ENCODE measurements at regions not wholly inside any gene's neighbourhood (a gene's known extent, or its start where the extent isn't known, plus 50 kb on each side); places are given as distances from the start of the nearest gene placed in this dataset.
"Not testable (repeated sequence)": the region's sequence is repeated elsewhere in the genome, so short reads cannot be mapped to it uniquely, and the experiment has no call there.

DNA sequence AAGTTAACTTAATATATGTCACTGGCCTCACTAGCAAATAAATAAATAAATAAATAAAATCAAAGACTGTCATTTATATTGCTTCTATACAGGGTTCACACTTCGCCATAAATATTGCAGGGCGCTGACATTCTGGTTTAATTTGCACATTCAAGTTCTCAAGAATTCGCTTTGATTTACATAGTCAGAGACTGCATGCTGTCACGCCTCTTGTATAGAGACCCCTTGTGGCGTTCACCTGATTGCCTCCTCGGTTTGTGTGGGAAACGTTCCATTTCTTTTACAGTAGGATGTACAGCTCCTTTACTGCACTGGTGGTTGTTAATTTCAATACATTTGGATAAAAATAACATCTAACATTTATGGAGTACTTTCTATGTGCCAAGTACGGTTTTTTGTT is 71.3 kb upstream of the ADGRG2 start:
- Histone ChIP-seq H3K27me3 (ENCODE audit: control insufficient read depth, insufficient read depth, low read length) (peaks cover 8% of the 10 kb centered on the region), H3K4me1 (ENCODE audit: control insufficient read depth, insufficient read depth, low read length) (no peaks in the 10 kb centered on the region), H3K9ac (ENCODE audit: low read depth, low read length) (no peak overlapping the region), H3K36me3 (ENCODE audit: insufficient read depth, low read length) (no peaks in the 10 kb centered on the region), H3K4me3 (ENCODE audit: low read length) (no peak overlapping the region), H3K9me3 (replicated peaks; ENCODE audit: low read length) (no peaks in the 10 kb centered on the region), H3K4me2 (ENCODE audit: low read length) (no peak overlapping the region)

DNA sequence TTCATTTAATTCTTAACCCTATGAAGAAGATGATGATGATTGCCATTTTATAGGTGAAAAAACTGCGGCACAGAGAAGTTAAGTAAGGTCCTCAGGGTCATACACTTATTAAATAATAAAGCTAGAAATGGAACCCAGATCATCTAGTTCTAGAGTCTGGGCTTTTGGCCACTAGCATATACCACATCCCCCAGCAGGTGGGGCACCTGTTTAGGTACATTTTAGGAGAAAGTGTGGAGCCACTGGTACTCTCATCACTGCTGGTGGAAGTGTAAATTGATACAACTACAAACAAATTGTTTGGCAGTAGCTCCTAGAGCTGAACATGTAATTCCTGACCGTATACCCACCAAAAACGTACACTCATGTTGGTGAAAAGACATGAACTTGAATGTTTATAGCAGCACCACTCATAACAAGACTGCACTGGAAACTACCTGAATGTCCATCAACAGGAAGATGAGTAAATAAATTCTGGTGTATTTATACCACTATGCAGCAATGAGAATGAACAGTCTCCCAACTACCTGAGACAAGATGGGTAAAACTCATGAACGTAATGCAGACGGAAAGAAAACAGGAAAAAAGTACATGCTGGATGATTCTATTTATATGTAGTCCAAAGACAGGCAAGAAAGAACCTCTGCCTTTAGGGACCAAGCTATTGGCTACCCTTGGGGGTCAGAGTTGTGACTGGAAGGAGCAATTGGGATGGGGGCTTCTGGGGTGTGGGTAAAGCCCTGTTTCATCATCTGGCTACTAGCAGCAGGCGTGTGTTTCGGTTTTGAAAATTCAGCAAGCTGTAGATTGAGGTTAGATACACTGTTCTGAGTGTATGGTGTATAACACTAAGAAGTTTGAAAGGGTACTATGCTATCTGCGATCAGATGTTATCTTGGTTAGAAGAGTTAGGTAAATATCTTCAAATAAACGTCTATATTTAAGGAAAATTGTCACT is 72.3 kb upstream of the ADGRG2 start:
- Histone ChIP-seq H3K36me3 (ENCODE audit: insufficient read depth, low read length) (no peaks in the 10 kb centered on the region), H3K27me3 (ENCODE audit: control insufficient read depth, insufficient read depth, low read length) (peaks cover 8% of the 10 kb centered on the region), H3K4me2 (ENCODE audit: low read length) (no peak overlapping the region), H3K9ac (ENCODE audit: low read depth, low read length) (no peak overlapping the region), H3K4me1 (ENCODE audit: control insufficient read depth, insufficient read depth, low read length) (no peaks in the 10 kb centered on the region), H3K4me3 (ENCODE audit: low read length) (no peak overlapping the region), H3K9me3 (replicated peaks; ENCODE audit: low read length) (no peaks in the 10 kb centered on the region)

- H3K9ac ChIP-seq (ENCODE audit: low read depth, low read length), result no peak overlapping the region
- H3K4me3 ChIP-seq (ENCODE audit: low read length), result no peak overlapping the region
- H3K27me3 ChIP-seq (ENCODE audit: control insufficient read depth, insufficient read depth, low read length), result peaks cover 8% of the 10 kb centered on the region
- H3K9me3 ChIP-seq (replicated peaks; ENCODE audit: low read length), result no peaks in the 10 kb centered on the region
- no peak overlapping the region for H3K4me2 ChIP-seq (ENCODE audit: low read length)
- H3K36me3 ChIP-seq (ENCODE audit: insufficient read depth, low read length), result no peaks in the 10 kb centered on the region
- no peaks in the 10 kb centered on the region for H3K4me1 ChIP-seq (ENCODE audit: control insufficient read depth, insufficient read depth, low read length)
Observed at GRCh38 chrX:19195243-19195610, 73.0 kb upstream of the ADGRG2 start.

DNA sequence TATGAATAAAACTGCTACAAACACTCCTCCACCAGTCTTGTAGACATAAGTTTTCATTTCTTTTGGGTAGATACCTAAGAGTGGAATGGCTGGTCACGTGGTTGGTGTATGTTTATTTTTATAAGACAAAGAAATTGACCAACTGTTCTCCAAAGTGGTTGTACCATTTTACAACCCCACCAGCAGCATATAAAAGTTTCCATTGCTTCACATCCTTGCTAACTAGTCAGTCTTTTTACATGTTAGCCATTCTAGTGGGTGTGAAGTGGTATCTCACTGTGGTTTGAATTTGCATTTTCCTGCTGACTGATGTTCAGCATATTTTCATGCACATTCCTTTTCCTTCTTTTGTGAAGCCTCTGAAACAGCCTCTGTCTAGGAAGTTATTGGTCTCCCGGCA is 76.2 kb upstream of the ADGRG2 start:
- no peak overlapping the region for H3K4me2 ChIP-seq (ENCODE audit: low read length)
- no peak overlapping the region for H3K4me3 ChIP-seq (ENCODE audit: low read length)
- no peaks in the 10 kb centered on the region for H3K36me3 ChIP-seq (ENCODE audit: insufficient read depth, low read length)

DNA sequence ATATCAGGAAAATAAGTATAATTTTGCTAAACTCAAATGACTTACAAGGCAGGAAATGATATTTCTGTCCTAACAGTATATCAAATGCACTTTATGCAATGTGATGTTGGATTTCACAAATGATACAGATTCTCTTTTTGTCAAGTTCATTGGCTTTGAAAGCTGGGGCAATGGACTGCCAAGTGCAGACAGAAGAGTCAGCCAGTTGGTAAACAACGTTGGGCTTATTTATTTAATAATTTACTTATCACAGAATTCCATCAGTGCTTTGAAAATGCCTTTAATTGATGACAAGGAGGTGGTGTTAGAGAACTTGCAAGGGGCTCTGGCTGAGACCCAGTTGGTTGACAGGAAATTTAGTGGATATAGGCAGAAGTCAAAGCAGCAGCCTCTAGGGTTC is 79.9 kb upstream of the ADGRG2 start:
- Histone ChIP-seq H3K27me3 (ENCODE audit: control insufficient read depth, insufficient read depth, low read length) (no peaks in the 10 kb centered on the region), H3K36me3 (ENCODE audit: insufficient read depth, low read length) (no peaks in the 10 kb centered on the region), H3K9me3 (replicated peaks; ENCODE audit: low read length) (no peaks in the 10 kb centered on the region), H3K4me2 (ENCODE audit: low read length) (no peak overlapping the region), H3K4me3 (ENCODE audit: low read length) (no peak overlapping the region), H3K4me1 (ENCODE audit: control insufficient read depth, insufficient read depth, low read length) (no peaks in the 10 kb centered on the region), H3K9ac (ENCODE audit: low read depth, low read length) (no peak overlapping the region)

More for the DNA sequence above, 76.2 kb upstream of the ADGRG2 start:
- Histone ChIP-seq H3K9me3 (replicated peaks; ENCODE audit: low read length) (no peaks in the 10 kb centered on the region), H3K9ac (ENCODE audit: low read depth, low read length) (no peak overlapping the region), H3K27me3 (ENCODE audit: control insufficient read depth, insufficient read depth, low read length) (peaks cover 8% of the 10 kb centered on the region), H3K4me1 (ENCODE audit: control insufficient read depth, insufficient read depth, low read length) (no peaks in the 10 kb centered on the region)

GRCh38 chrX:19204636-19205035 is 82.4 kb upstream of the ADGRG2 start:
- Histone ChIP-seq H3K27me3 (ENCODE audit: control insufficient read depth, insufficient read depth, low read length) (no peaks in the 10 kb centered on the region), H3K36me3 (ENCODE audit: insufficient read depth, low read length) (no peaks in the 10 kb centered on the region), H3K4me2 (ENCODE audit: low read length) (no peak overlapping the region), H3K9ac (ENCODE audit: low read depth, low read length) (no peak overlapping the region), H3K4me1 (ENCODE audit: control insufficient read depth, insufficient read depth, low read length) (no peaks in the 10 kb centered on the region), H3K9me3 (replicated peaks; ENCODE audit: low read length) (no peaks in the 10 kb centered on the region), H3K4me3 (ENCODE audit: low read length) (no peak overlapping the region)

- Histone ChIP-seq H3K9me3 (replicated peaks; ENCODE audit: low read length) (no peaks in the 10 kb centered on the region), H3K4me2 (ENCODE audit: low read length) (no peak overlapping the region), H3K4me3 (ENCODE audit: low read length) (no peak overlapping the region), H3K9ac (ENCODE audit: low read depth, low read length) (no peak overlapping the region), H3K36me3 (ENCODE audit: insufficient read depth, low read length) (no peaks in the 10 kb centered on the region), H3K27me3 (ENCODE audit: control insufficient read depth, insufficient read depth, low read length) (no peaks in the 10 kb centered on the region), H3K4me1 (ENCODE audit: control insufficient read depth, insufficient read depth, low read length) (no peaks in the 10 kb centered on the region)
Observed at GRCh38 chrX:19212037-19212436, 89.8 kb upstream of the ADGRG2 start.

DNA sequence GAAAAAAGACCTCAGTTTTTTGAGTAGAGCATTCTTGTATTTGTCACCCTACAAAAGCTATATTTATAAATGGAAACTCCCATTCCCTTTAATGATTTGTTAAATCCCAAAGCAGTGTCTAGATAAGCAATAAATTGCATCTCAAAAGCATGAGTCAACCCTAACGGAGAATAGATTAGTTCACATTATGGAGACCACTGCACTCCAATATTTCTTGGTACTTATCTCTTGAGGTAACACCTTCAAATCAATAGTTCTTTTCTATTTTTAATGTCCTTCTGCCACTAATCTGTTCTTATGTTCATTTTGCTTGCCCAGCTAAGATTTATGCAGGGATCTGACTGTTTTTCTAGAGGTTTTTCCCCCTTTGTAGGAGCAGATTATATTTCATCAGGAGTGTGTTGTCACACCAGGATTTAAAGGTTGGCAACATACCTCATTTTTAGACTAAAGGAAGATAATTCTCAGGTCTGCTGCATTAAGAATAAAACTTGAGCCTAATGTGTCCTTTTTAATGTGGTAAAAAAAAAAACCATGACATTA is 91.4 kb upstream of the ADGRG2 start:
- H3K4me3 ChIP-seq (ENCODE audit: low read length), result no peak overlapping the region
- no peaks in the 10 kb centered on the region for H3K36me3 ChIP-seq (ENCODE audit: insufficient read depth, low read length)
- H3K9me3 ChIP-seq (replicated peaks; ENCODE audit: low read length), result no peaks in the 10 kb centered on the region
- no peak overlapping the region for H3K9ac ChIP-seq (ENCODE audit: low read depth, low read length)
- H3K4me2 ChIP-seq (ENCODE audit: low read length), result no peak overlapping the region
- H3K4me1 ChIP-seq (ENCODE audit: control insufficient read depth, insufficient read depth, low read length), result no peaks in the 10 kb centered on the region
- no peaks in the 10 kb centered on the region for H3K27me3 ChIP-seq (ENCODE audit: control insufficient read depth, insufficient read depth, low read length)

- no peaks in the 10 kb centered on the region for H3K36me3 ChIP-seq (ENCODE audit: insufficient read depth, low read length)
- no peaks in the 10 kb centered on the region for H3K9me3 ChIP-seq (replicated peaks; ENCODE audit: low read length)
- no peaks in the 10 kb centered on the region for H3K4me1 ChIP-seq (ENCODE audit: control insufficient read depth, insufficient read depth, low read length)
- H3K4me3 ChIP-seq (ENCODE audit: low read length), result no peak overlapping the region
- no peak overlapping the region for H3K4me2 ChIP-seq (ENCODE audit: low read length)
- H3K27me3 ChIP-seq (ENCODE audit: control insufficient read depth, insufficient read depth, low read length), result no peaks in the 10 kb centered on the region
- no peak overlapping the region for H3K9ac ChIP-seq (ENCODE audit: low read depth, low read length)
Observed at GRCh38 chrX:19214311-19214710, 92.0 kb upstream of the ADGRG2 start.

DNA sequence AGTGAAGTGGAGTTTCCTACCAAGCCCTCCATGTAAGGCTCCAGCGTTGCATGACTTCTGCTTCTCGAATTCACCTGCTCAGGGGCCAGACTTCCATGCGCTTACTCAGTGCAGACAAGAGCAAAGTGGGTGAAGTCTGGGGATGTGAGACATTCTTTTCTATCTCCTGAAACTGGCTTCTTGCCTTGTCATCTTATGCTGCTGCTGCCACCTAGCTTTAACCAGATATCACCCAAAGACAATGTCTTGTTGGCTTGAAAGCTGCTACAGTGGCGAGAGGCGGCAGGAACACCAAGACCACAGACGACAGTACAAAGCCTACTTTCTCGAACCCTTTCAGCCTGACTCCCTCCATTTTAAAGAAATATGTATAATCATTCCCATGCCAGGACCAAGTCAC is 103.6 kb upstream of the ADGRG2 start:
- no peak overlapping the region for H3K9ac ChIP-seq (ENCODE audit: low read depth, low read length)
- no peak overlapping the region for H3K4me3 ChIP-seq (ENCODE audit: low read length)
- no peak overlapping the region for H3K4me2 ChIP-seq (ENCODE audit: low read length)
- H3K4me1 ChIP-seq (ENCODE audit: control insufficient read depth, insufficient read depth, low read length), result no peaks in the 10 kb centered on the region
- no peaks in the 10 kb centered on the region for H3K9me3 ChIP-seq (replicated peaks; ENCODE audit: low read length)
- H3K36me3 ChIP-seq (ENCODE audit: insufficient read depth, low read length), result no peaks in the 10 kb centered on the region
- H3K27me3 ChIP-seq (ENCODE audit: control insufficient read depth, insufficient read depth, low read length), result no peaks in the 10 kb centered on the region

GRCh38 chrX:19229896-19230295 is 107.6 kb upstream of the ADGRG2 start:
- H3K4me3 ChIP-seq (ENCODE audit: low read length); H3K9ac ChIP-seq (ENCODE audit: low read depth, low read length); H3K4me2 ChIP-seq (ENCODE audit: low read length); H3K9me3 ChIP-seq (replicated peaks; ENCODE audit: low read length); H3K27me3 ChIP-seq (ENCODE audit: control insufficient read depth, insufficient read depth, low read length); H3K4me1 ChIP-seq (ENCODE audit: control insufficient read depth, insufficient read depth, low read length); H3K36me3 ChIP-seq (ENCODE audit: insufficient read depth, low read length): not testable (repeated sequence)

DNA sequence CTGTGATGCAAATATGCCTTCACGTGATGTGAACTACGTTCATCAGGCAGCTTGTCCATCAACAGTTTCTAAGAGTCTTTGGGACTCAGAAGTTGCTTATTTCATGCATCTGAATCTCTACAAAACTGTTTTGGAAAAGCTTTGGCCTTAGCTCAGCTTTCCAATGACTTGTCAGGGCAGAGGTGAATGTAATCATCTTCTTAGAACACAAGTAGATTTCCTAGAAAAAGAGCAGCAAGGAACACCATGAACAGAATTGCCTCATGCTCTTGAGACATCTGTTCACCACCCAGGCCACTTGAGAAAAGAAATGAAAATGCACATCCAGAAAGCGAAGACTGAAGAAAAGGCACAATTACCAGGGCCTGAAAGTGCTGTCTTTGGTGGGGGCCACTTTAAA is 105.8 kb upstream of the PDHA1 start:
- H3K4me3 ChIP-seq (ENCODE audit: low read length), result no peak overlapping the region
- no peaks in the 10 kb centered on the region for H3K4me1 ChIP-seq (ENCODE audit: control insufficient read depth, insufficient read depth, low read length)
- H3K36me3 ChIP-seq (ENCODE audit: insufficient read depth, low read length), result no peaks in the 10 kb centered on the region
- no peaks in the 10 kb centered on the region for H3K9me3 ChIP-seq (replicated peaks; ENCODE audit: low read length)
- no peak overlapping the region for H3K9ac ChIP-seq (ENCODE audit: low read depth, low read length)
- H3K27me3 ChIP-seq (ENCODE audit: control insufficient read depth, insufficient read depth, low read length), result no peaks in the 10 kb centered on the region
- H3K4me2 ChIP-seq (ENCODE audit: low read length), result no peak overlapping the region
